Adrenal gland (tissue), 9 donors: ENCODE measurements at regions not wholly inside any gene's neighbourhood (a gene's known extent, or its start where the extent isn't known, plus 50 kb on each side); places are given as distances from the start of the nearest gene placed in this dataset.

ENCODE experiments used
- DNase-seq, 7 donors: peaks; one replicate each; pipeline ENCODE4 v3.0.0-alpha.2; 2019 to 2020
- H3K27ac ChIP-seq, 5 donors: fragments of 200-600 bp; sonication (generic) in 4 of 5; 1 replicate in 3 of 5; 2 replicates in 2 of 5; pipeline versions ENCODE4 v1.5.1 to v1.8.0; 2016 to 2020; ENCODE audit warnings: mild to moderate bottlenecking in 1 of 5
- H3K27me3 ChIP-seq: fragments of 200-600 bp; 2 replicates; pipeline ENCODE4 v1.8.0; 2021
- H3K36me3 ChIP-seq, 2 donors: fragments of 200-600 bp; replicated peaks in 1 of 2; 1 replicate in 1 of 2; 2 replicates in 1 of 2; pipeline versions ENCODE4 v1.5.1 to v1.8.0; 2018 to 2022
- H3K4me1 ChIP-seq, 2 donors: fragments of 200-600 bp; replicated peaks in 1 of 2; 1 replicate in 1 of 2; 2 replicates in 1 of 2; pipeline versions ENCODE4 v1.5.1 to v1.8.0; 2018 to 2021
- H3K4me3 ChIP-seq, 4 donors: fragments of 200-600 bp; sonication (generic) in 3 of 4; one replicate each; pipeline ENCODE4 v1.5.1; 2016 to 2018
- H3K9me3 ChIP-seq, 3 donors: fragments of 200-600 bp; sonication (generic) in 1 of 3; replicated peaks in 1 of 3; 1 replicate in 2 of 3; 2 replicates in 1 of 3; pipeline versions ENCODE4 v1.5.1 to v1.8.0; 2016 to 2021
- CTCF ChIP-seq, 6 experiments: fragments of 450-650 bp in 4 of 6; fragments of 200-600 bp in 2 of 6; sonication (generic) in 1 of 6; IDR thresholded peaks; 1 replicate in 5 of 6; 2 replicates in 1 of 6; pipeline versions ENCODE4 v1.5.1 to v1.8.0; 2016 to 2021; ENCODE audit warnings: antibody characterized with exemption in 6 of 6, mild to moderate bottlenecking in 2 of 6, moderate library complexity in 1 of 6
- POLR2A ChIP-seq, 2 donors: fragments of 450-650 bp; IDR thresholded peaks; one replicate each; pipeline ENCODE4 v1.6.1; 2017; ENCODE audit warnings: antibody characterized with exemption in 2 of 2, mild to moderate bottlenecking in 2 of 2, moderate library complexity in 1 of 2
- WGBS, 4 donors: extraction: QIAGEN DNeasy Blood & Tissue Kit in 2 of 4; methylation state at CpG; one replicate each; pipeline versions ENCODE4 v1.1.5 to v1.1.7; 2013 to 2017; 5-methylcytosine and 5-hydroxymethylcytosine counted together
- intact Hi-C, 2 donors: fragments of 100-400 bp; cut with DNase I; formaldehyde crosslinking; loops; one replicate each; pipeline versions ENCODE4 v1.14.1 to v1.15.0; 2022 to 2023
- donor health status: healthy with polysubstance abuse.
- donor health status: Bipolar disorder and iron deficiency.
- donor health status: DM: yes; HTN: yes; CAD: no.
- donor health status: DM: no; HTN: no; CAD: no.
- donor health status: DM: no; HTN: no; CAD: no.

- 50 to 54% (median 54%) methylated on average over 3 of the region's 3 CpGs for WGBS, 4 donors
- H3K9me3 ChIP-seq, result no peaks in the 10 kb centered on the region
- no peak overlapping the region for H3K27ac ChIP-seq
- no peak overlapping the region for H3K4me3 ChIP-seq
- H3K27me3 ChIP-seq, result no peaks in the 10 kb centered on the region
- TF ChIP-seq CTCF (IDR thresholded peaks at IDR 0.05), result no peak
- DNase-seq, result no peak
- no peaks in the 10 kb centered on the region for H3K4me1 ChIP-seq
- intact Hi-C loops, result no loop called here
- no peaks in the 10 kb centered on the region for H3K36me3 ChIP-seq
Measured at GRCh38 chr14:28577187-28577586, 189.4 kb upstream of the FOXG1 start.

DNA sequence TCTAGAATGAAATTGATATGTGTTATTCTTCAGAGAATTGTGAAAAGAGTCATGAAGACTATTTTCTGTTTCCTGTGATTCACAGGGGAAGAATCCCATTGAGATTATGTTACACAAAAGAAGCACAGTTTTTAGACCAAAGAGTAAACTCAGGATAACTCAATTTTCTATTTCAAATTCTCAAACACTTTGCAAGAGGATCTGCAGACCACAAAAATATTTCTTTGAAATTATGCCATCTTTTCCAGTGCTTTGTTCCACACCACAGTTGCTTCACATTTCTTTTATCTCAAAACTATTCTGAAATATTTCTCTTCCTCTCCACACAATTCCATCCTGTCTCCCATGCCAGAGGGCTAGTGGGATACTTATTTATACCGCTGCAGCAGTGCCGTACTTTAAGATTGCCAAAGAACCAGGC, 188.9 kb upstream of the FOXG1 start:
- WGBS, 4 donors, result 56 to 77% (median 65%) methylated on average over 2 of the region's 2 CpGs
- no peak for TF ChIP-seq CTCF (IDR thresholded peaks at IDR 0.05)
- no peak for TF ChIP-seq POLR2A (IDR thresholded peaks at IDR 0.05)
- Histone ChIP-seq H3K4me1 (no peaks in the 10 kb centered on the region), H3K36me3 (no peaks in the 10 kb centered on the region), H3K27me3 (no peaks in the 10 kb centered on the region), H3K4me3 (no peak overlapping the region), H3K9me3 (no peaks in the 10 kb centered on the region), H3K27ac (no peak overlapping the region)
- no peak for DNase-seq
- intact Hi-C loops, result no loop called here

GRCh38 chr14:28584951-28585350, 181.6 kb upstream of the FOXG1 start:
- H3K27me3 ChIP-seq, result no peaks in the 10 kb centered on the region
- H3K4me3 ChIP-seq, result no peak overlapping the region
- H3K9me3 ChIP-seq, result no peaks in the 10 kb centered on the region
- DNase-seq, result no peak
- intact Hi-C loops, result no loop called here
- no peak overlapping the region for H3K27ac ChIP-seq
- TF ChIP-seq CTCF (IDR thresholded peaks at IDR 0.05) (no peak), POLR2A (IDR thresholded peaks at IDR 0.05) (no peak)
- WGBS, 4 donors, result 75 to 94% (median 80%) methylated on average over 2 of the region's 2 CpGs
- no peaks in the 10 kb centered on the region for H3K4me1 ChIP-seq
- H3K36me3 ChIP-seq, result no peaks in the 10 kb centered on the region

- Histone ChIP-seq H3K27me3 (no peaks in the 10 kb centered on the region), H3K27ac (no peak overlapping the region), H3K4me3 (no peak overlapping the region), H3K4me1 (no peaks in the 10 kb centered on the region), H3K9me3 (no peaks in the 10 kb centered on the region), H3K36me3 (no peaks in the 10 kb centered on the region)
- no peak for TF ChIP-seq POLR2A (IDR thresholded peaks at IDR 0.05)
- no peak for TF ChIP-seq CTCF (IDR thresholded peaks at IDR 0.05)
- intact Hi-C loops, result no loop called here
- DNase-seq, result no peak
- WGBS, 4 donors, result 17 to 37% (median 32%) methylated on average over 1 of the region's 1 CpG
Measured at GRCh38 chr14:28589792-28590191, 176.8 kb upstream of the FOXG1 start.
